HG03565 (cell line): ENCODE measurements at regions not wholly inside any gene's neighbourhood (a gene's known extent, or its start where the extent isn't known, plus 50 kb on each side); places are given as distances from the start of the nearest gene placed in this dataset.

Experiments
- ATAC-seq: cut with Tn5 transposase; IDR thresholded peaks from one replicate; pipeline ENCODE4 v1.9.1; 2021; ENCODE audit warnings: mild to moderate bottlenecking, moderate library complexity; ENCODE audit not compliant: unreplicated experiment

DNA sequence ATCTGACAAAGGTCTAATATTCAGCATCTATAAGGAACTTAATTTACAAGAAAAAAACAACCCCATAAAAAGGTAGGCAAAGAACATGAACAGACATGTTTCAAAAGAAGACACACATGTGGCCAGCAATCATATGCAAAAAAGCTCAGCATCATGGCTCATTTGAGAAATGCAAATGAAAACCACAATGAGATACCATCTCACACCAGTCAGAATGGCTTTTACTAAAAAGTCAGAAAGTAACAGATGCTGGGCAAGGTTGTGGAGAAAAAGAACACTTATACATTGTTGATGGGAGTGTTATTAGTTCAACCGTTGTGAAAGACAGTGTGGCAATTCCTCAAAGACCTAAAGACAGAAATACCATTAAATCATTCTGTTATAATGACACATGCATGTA is 289.9 kb upstream of the MMS22L start:
- ATAC-seq, result no peak

DNA sequence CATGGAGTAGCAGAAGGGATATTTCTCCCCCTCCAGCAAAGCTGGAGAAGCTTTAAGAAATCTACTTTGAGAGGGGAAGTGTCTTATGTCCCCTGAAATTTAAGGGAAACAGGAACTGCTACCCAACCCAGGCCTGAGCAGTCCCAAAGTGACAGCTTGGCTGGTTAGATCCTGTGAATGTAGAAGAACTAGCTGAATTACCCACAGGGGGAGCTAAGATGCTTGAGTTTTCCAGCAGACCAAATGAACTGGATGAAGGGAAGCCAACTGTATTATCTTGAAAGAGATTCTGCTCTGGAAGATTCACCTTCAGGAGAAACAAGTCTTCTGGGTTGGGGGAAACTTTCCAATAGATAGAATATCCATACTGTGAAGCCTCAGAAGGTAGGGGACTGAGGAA is 303.3 kb upstream of the MMS22L start:
- ATAC-seq, result peak; percentile 70

GRCh38 chr6:97591955-97592354 is 308.9 kb upstream of the MMS22L start:
- no peak for ATAC-seq

DNA sequence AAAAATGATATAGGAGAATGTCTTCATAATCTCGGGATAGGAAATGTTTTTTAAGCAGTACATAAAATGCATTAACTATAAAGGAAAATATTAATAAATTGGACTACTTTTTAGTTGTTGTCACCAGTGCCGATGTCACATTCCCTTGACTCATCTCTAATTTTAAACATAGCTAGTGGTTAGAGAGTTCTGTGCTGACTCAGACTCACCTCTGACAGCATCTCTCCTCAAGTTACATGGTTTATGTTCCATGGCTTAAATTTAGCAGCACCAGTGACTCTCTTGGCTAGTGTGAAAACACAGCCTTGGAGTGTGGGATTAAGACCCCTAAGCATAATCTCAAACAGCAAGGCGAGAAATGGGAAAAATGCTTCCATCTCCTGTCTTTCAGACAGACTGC is 311.8 kb upstream of the MMS22L start:
- ATAC-seq, result no peak

GRCh38 chr6:97621111-97621510 is 338.1 kb upstream of the MMS22L start:
- no peak for ATAC-seq

DNA sequence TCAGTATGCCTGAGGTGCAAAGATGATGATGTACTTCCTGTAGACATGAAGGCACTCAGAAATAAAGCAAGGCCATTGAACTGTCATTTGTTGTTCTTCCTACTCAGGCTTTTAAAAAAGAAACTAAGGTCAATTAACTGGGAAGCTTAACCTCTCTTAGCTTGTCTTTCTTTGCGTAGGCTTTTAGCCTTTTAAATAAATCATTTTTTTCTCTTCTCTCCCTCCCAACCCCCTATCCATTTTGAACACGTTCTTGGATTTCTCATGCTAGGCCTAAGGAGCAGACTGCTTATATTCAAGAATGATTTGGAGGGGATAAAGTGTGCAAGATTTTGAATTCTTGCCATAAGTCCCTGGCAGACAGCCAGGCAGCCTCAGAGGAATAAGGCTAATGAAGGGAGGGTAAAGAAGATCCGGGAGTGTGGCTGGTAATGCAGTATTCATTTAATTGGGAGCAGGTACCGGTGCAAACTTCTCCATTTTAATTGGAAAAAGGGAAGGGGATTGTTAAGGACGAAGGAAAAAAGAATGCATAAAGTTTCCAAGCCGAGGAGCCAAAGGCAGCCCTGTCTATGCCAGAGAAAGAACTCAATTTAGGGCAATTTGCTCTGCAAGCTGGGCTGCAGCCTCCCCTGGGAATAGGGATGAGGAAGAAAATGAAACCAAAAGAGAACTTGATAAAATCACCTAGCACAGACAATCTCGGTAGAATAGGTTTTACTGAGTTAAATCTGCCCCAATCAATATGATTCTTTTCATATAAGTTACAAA is 343.8 kb upstream of the MMS22L start:
- no peak for ATAC-seq

GRCh38 chr6:97629180-97629579 is 346.2 kb upstream of the MMS22L start:
- ATAC-seq, result no peak

DNA sequence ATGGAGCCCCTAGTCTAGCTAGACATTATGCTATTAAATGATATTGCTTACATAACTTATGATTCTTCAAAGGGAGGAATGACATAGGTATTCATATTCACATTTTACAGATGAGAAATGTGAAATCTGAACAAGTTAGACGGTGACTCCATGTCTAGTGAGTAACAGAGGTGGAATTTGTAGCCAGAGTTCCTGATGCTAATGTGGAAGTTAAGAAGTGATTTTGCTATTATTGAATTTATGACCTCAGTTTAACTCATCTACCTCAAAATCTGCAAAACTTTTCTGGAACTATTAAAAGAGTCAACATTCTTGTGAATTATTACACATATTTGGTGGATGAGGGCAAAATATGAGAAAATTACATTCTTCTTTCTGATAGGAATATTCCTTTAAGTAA is 347.6 kb upstream of the MMS22L start:
- ATAC-seq, result no peak

DNA sequence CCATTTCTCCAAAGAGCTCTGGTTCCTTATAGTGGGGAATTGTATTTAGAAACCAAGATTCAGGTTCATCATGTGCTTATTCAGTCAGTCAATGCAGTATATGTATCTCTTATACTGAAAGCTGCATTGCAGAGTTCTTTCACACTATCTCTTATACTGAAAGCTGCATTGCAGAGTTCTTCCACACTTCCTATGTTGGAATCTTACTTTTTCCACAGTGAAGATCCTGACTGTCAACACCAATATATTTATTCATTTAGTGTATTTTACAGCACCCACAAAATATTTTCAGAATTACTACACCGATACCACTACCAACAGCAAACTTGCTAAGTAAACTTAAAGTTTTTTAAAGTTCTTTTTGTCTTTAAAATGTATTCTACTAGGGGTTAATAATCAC is 349.3 kb upstream of the MMS22L start:
- ATAC-seq, result no peak

DNA sequence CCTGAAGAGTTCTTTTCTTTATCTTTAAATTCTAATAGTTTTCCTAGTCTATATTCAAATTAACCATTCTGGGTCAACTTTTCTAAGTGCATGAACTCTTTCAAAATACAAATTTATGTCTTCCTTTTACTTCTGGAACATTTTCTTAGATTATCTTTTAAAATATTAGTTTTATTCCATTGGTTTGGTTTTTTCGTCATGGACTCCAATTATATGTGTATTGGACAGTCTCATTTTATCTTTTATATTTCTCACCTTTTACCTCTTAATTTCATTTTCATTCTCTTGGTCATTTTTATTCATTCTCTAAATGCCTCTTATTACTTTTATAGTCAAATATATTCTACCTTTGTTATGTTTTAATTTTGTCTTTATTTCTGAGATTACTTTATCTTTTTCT is 356.7 kb upstream of the MMS22L start:
- ATAC-seq, result no peak

DNA sequence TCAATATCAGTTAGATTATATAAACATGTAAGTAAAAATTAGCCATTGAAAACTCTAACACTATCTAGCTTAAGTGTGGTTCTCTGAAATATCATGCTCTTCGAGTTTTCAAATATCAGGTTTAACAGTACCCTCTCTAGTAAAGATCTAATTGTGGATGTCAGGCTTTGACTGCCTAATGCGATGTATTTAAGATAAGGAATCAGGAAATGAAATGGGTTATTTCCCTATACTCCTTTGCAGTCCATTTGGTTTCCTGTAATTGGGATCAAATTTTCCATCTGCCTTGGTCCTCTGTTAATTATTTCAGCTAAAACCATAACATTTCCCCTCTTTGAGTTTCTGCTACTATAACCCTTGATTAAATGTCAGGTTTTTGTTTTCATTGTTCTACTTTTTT is 361.3 kb upstream of the MMS22L start:
- no peak for ATAC-seq

DNA sequence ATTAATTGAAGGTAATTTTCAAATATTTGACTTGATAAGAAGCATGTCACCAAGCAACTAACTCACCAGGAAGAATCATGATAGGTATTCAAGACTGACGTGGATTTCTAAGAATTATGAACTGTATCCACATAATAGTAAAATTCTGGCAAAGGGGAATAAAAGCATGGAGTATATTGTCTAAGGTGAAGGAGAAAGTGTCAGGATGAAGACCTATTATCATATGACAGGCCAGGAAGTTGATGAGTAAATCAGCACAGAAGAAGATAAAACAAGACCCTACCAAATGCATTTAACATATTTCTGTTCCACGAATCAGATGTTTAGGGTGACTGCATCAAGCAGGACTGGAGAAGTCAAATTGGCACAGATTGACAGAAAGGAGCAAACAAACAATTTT is 362.7 kb upstream of the MMS22L start:
- ATAC-seq, result no peak

GRCh38 chr6:97653076-97653475 is 370.1 kb upstream of the MMS22L start:
- no peak for ATAC-seq

DNA sequence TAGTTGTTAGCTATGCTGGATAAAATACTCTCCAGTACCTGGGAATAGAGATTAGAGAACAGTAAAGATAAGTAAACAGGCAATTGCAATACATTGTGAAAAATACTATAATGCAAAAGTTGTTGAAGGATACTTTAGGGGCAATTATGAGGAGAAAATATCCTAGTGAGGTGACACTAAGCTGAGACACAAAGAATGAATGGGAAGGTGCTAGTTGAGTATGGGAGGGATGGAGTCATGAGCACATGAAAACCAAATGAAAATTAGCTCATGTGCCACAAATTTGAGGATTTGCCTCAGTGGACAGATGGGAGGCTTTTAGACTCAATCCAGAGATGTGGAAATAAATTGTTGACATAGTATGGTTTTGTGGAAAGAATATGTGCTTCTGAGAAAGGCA is 370.5 kb upstream of the MMS22L start:
- no peak for ATAC-seq

- ATAC-seq, result no peak
These were observed 371.7 kb upstream of the MMS22L start for GRCh38 chr6:97654674-97655073.

DNA sequence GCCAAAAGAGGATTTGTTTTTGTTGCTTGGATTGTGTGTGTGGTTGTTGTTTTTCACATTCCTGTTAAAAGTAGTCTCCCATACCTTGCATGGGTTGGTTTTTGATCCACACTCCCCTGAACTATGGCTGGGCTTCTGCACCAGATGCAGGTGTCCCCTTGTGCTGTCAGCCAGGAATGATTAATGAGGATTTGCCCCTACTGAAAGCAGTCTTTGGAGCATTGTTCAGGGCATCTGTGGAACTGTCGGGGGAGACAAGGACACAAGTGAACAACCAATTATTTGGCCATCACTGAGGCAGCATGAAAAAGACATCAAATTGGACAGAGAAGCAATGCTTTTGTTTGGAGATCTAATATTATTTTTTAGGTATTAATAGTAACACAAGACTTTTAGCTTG is 373.2 kb upstream of the MMS22L start:
- no peak for ATAC-seq

GRCh38 chr6:97656706-97657350 is 373.8 kb upstream of the MMS22L start:
- no peak for ATAC-seq

GRCh38 chr6:97658090-97658489 is 375.1 kb upstream of the MMS22L start:
- no peak for ATAC-seq

GRCh38 chr6:97663252-97663651 is 380.2 kb upstream of the MMS22L start:
- no peak for ATAC-seq

DNA sequence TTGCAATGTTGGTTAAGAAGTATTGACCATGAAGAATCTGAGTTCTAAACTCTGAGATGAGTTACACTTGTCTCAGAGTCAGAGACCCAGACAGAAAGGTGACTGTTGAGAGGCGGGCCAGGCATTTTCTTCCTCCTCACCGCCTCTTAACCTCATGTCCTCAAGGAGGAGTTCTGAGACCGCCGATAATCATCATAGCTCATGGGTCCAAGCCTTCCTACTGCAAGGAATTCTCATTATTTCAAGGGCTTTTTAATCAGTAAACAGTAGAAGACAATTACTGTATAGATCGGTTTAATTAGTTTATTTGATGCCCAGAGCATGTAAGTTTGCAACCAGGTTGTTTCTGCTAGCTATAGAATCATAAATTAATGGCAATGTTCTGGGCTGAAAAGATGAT is 382.4 kb upstream of the MMS22L start:
- no peak for ATAC-seq

GRCh38 chr6:97666889-97667288 is 383.9 kb upstream of the MMS22L start:
- no peak for ATAC-seq

- peak; percentile 27 for ATAC-seq
These were observed 385.7 kb upstream of the MMS22L start for GRCh38 chr6:97668716-97669115.
